DMS 273 (cell line): ENCODE measurements at regions not wholly inside any gene's neighbourhood (a gene's known extent, or its start where the extent isn't known, plus 50 kb on each side); places are given as distances from the start of the nearest gene placed in this dataset.
A peak's percentile ranks its signal among the peaks of the same experiment; 100 is the strongest.
"Not testable (repeated sequence)": the region's sequence is repeated elsewhere in the genome, so short reads cannot be mapped to it uniquely, and the experiment has no call there.

Experiments used
- DNase-seq: peaks from one replicate; lab custom pipeline; 2025; ENCODE audit not compliant: unreplicated experiment; lab: John Stamatoyannopoulos, UW

- no peak for DNase-seq
Measured at GRCh38 chr5:97575322-97575721, 392.3 kb upstream of the RIOK2 start.

GRCh38 chr5:97576956-97577355 lies 393.9 kb upstream of the RIOK2 start:
- no peak for DNase-seq

DNA sequence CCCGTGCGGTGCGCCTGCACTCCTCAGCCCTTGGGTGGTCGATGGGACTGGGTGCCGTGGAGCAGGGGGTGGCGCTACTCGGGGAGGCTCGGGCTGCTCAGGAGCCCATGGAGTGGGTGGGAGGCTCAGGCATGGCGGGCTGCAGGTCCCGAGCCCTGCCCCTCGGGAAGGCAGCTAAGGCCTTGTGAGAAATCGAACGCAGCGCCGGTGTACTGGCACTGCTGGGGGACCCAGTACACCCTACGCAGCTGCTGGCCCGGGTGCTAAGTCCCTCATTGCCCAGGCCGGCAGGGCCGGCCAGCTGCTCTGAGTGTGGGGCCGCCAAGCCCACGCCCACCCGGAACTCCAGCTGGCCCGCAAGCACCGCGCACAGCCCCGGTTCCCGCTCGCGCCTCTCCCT lies 396.9 kb upstream of the RIOK2 start:
- not testable (repeated sequence) for DNase-seq

- DNase-seq = no peak
Measured at GRCh38 chr5:97580746-97581145, 397.7 kb upstream of the RIOK2 start.

- DNase-seq = no peak
Measured at GRCh38 chr5:97591781-97592180, 408.7 kb upstream of the RIOK2 start.

GRCh38 chr5:97600486-97600885 lies 417.4 kb upstream of the RIOK2 start:
- no peak for DNase-seq

DNA sequence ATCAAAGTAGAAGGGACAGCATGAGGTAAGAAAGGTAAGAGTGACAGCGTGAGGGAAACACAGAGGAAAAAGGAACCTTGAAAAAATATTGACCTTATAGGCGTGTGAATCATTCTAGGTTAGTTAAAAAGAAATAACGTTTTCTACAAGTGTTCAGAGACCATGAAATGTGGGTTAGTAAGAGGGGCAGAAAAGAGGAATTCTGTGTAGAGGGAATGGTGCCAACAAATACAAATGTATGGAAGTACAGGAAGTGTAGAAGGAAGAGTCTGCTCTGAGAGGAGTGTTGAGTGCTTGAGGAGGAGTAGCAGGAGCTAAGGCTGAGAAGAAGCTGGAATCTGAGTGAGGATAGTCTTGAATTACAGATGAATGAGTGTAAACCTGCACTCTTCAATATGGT lies 418.6 kb upstream of the RIOK2 start:
- DNase-seq = no peak

- no peak for DNase-seq
Measured at GRCh38 chr5:97606531-97606930, 423.5 kb upstream of the RIOK2 start.

GRCh38 chr5:97608501-97608900 lies 425.5 kb upstream of the RIOK2 start:
- DNase-seq = no peak

GRCh38 chr5:97618721-97619120 lies 435.7 kb upstream of the RIOK2 start:
- DNase-seq = no peak

DNA sequence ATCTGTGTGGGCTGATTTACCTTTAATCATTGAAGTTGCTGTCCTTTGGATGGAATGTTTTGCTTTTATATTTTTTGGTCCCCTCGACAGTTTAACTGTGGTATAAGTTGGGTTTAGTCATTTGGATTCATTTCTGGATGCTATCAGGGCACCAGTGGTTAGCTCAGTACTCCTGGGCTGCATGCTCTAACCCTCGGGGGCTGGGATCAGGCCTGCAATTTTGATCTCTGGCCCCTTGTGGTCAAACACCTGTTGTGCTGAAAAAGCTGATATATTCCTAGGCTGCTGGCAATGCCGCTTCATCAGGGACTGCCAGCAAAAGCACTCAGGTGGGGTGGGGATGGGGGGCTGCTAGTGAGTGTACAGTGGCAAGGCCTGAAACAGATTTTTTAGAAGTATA lies 440.4 kb upstream of the RIOK2 start:
- DNase-seq = no peak

GRCh38 chr5:97624886-97625285 lies 441.8 kb upstream of the RIOK2 start:
- DNase-seq = no peak

DNA sequence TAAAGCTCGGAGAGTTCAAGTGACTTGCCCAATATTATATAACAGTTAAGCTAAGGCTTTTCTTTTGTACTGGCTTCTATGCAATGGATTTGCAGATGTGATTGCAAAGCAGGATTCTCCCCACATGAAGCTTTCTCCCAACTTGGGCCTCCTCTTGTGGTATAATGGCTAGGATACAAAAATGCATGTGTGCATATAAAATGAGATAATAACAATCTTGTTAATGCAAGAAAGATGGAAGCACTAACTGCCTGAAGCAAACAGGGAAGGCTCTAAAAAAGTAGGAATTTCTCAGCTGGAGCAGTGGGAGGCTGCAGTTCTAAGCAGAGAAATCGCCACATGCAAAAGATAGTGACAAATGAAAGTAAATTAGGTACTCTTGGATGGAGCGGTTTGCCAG lies 444.2 kb upstream of the RIOK2 start:
- no peak for DNase-seq

DNA sequence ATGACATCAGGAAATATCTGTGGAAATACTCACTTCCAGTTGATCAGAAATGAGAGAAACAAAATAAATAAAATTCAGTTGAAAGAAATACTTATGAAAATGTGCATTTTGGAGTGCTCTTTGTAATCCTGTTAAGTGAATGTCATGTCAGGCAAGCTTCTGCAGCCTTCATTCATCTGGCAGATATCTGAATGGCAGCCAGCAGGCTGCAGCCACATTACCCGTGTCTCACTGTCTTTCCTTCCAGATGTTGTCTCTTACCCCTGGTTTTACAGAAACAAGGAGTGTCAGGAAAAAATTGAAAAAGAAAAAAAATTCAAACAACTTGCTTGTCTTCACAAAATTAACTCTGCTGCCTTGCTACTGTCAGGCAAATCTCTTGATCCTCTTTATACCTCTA lies 445.0 kb upstream of the RIOK2 start:
- DNase-seq = no peak

DNA sequence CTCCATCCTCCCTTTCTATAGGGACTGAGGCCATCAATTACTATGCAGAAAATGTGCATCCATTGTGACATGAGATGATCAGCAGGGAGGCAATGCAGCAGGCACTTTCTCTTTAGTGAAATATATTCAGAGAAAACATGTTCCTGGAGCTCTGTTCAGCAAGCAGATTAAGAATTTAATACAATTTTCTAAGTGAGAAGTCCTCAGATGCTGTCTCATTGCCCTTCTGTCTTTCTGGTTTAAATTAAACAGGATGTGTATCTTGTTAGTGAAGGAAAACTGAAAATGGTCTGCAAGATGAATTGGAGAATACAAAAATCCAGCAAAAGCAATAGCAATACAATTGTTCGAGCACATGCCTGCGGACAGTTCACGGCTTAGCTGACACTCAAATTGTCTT lies 445.8 kb upstream of the RIOK2 start:
- DNase-seq = no peak

- peak; percentile 7 for DNase-seq
Measured at GRCh38 chr5:97629276-97629675, 446.2 kb upstream of the RIOK2 start.

- no peak for DNase-seq
Measured at GRCh38 chr5:97635553-97635952, 452.5 kb upstream of the RIOK2 start.

DNA sequence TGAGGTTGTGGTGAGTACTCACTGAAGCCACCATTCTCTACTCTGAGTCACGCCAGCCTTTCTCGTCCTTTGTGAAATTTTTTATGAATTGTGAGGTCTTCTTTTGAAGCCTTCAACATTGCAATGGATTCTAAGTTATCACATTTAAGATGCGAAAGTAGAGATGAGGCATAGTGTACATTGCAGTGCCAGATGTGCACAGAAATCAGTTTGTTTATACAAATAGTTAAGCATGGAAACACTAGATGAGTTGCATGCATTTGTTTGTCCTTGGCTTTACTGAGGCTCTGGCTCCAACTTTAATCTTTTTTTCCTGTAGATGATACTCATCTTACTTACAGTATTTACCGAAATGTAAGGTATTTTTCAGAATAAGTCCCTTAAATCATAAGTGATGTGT lies 453.7 kb upstream of the RIOK2 start:
- DNase-seq = no peak

- no peak for DNase-seq
Measured at GRCh38 chr5:97641081-97641480, 458.0 kb upstream of the RIOK2 start.

DNA sequence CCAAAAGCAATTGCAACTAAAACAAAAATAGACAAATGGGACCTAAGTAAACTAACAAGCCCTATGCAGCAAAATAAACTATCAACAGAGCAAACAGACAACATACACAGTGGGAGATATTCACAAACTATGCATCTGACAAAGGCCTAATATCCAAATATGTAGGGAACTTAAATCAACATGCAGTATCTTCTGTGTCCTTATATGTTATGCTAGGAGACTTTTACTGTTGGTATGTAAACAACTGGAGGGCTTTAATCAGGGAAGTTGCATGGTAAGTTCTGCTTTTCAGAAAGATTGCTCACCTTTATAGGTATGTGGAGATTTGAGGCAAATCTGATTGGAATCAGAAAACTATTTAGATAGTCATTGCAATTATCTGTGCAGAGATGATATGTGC lies 461.2 kb upstream of the RIOK2 start:
- DNase-seq = no peak

- no peak for DNase-seq
Measured at GRCh38 chr5:97644896-97645295, 461.8 kb upstream of the RIOK2 start.

GRCh38 chr5:97657239-97657638 lies 474.2 kb upstream of the RIOK2 start:
- DNase-seq = no peak

GRCh38 chr5:97658116-97658900 lies 475.3 kb upstream of the RIOK2 start:
- no peak for DNase-seq
